ENCODE measurements at regions not wholly inside any gene's neighbourhood (a gene's known extent, or its start where the extent isn't known, plus 50 kb on each side); places are given as distances from the start of the nearest gene placed in this dataset.

GRCh38 chr6:112804638-112805330 lies 457.7 kb downstream of the RFPL4B start:
- no peak for TF ChIP-seq CTCF (IDR thresholded peaks at IDR 0.05)

DNA sequence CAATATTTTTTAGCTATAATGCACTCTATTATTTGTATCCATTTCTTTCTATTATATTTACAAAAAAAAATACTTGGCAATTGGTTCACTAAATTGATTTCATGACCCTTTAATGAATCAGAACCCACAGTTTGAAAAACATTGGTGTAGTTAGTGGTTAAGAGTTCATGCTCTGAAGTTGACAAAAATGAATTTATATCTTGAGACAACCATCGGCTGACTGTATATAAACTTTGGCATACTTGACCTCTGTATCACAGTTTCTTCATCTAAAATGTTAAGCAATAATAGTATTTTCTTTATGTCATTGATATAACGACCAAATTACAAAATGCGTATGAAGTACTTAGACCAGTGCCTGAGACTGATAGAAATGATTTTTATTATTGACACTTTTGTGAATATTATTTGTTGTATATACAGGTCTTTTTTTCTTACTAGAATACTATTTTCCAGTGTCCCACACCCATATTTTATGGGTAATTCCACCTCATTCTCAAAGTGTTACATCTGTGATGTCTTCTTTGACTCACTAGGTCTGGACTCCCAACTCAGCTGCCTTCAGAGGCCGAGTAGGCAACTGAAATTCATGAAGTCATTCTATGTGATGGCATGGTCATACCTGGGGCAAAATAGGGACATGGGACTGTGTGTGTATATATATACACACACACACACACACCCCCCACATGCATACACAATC lies 459.2 kb downstream of the RFPL4B start:
- no peak for TF ChIP-seq CTCF (IDR thresholded peaks at IDR 0.05)

DNA sequence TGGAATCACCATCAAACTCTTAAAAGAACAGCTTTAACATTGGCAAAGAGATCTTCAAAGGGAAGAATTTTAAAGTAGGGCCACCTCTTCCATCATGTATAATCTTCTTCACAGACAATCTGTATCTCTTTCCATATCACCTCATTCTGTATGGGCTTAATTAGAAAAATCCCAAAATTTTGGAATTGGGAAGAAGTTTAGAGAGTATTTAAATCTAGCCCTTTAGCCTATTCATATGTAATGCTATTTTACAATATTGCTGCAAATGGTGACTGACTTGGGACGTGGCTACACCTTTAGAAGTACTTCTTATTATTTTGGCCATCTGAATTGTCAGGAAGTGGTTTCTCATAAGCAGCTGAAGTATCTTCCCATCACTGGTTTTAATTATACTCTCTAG lies 474.3 kb downstream of the RFPL4B start:
- no peak for TF ChIP-seq CTCF (IDR thresholded peaks at IDR 0.05)

GRCh38 chr6:112822769-112823168 lies 475.6 kb downstream of the RFPL4B start:
- TF ChIP-seq CTCF (IDR thresholded peaks at IDR 0.05), result no peak

DNA sequence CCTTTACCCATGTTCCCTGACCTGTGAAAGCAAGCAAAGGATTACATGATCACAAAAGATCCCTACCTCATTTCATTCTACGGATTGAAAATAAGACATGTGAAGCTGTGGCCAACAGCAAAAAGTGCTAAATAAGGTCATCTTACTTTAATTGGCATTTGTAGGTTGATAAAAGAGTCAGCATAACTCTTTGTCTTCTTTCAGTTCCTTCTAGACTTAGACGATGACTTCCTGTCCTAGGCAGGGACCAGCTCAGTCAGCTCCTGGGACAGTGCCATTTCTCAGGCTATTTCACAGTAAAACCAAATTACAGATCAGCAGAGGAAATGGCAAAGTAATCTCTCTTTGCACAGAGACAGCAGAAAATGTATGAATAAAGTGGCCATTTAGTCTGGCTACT lies 480.7 kb downstream of the RFPL4B start:
- TF ChIP-seq CTCF (IDR thresholded peaks at IDR 0.05), result no peak

DNA sequence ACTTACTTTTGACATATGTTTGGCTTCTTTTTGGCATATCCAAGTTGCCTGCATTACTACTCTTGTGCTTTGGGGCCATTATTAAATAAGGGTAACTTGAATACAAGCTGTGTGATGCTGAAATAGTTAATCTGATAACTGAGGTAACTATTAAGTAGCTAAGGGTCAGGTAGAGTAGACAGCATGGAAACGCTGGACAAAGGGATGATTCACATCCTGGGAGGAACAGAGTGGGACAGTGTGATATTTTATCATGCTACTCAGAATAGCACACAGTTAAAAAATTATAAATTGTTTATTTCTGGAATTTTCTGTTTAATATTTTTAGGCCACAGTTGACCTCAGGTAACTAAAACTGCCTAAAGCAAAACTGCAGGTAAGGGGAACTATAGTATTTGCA lies 483.9 kb downstream of the RFPL4B start:
- TF ChIP-seq CTCF (IDR thresholded peaks at IDR 0.05), result no peak

- TF ChIP-seq CTCF (IDR thresholded peaks at IDR 0.05), result no peak
Observed at GRCh38 chr6:112833581-112834131, 486.5 kb downstream of the RFPL4B start.
